ENCODE measurements at regions not wholly inside any gene's neighbourhood (a gene's known extent, or its start where the extent isn't known, plus 50 kb on each side); places are given as distances from the start of the nearest gene placed in this dataset.

DNA sequence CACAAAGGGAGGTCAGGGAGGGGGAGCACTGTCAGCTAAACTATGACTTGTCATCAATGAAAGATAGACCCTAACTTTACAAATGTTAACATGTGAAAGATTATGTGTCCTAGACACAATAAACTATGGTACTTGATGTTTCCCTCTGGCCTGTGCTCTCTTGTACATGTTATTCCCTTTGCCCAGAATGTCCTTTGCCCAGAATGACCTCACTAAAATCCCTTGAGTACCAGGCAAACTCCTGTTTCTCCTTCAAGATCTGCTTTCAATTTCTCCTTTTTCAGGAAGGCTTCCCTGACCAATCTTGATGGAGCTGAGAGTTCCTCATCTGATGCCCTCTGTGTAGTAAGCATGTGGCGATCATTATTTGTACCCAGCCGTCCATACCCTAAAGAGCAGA lies 143.1 kb downstream of the ZNF365 start:
- TF ChIP-seq CTCF (IDR thresholded peaks at IDR 0.05; ENCODE audit: insufficient read depth, low read length): no peak
- H3K4me3 ChIP-seq (ENCODE audit: low read depth, low read length): no peak overlapping the region
- DNase-seq (ENCODE audit: low read depth): no peak

- DNase-seq (ENCODE audit: low read depth): no peak
- no peak overlapping the region for H3K4me3 ChIP-seq (ENCODE audit: low read depth, low read length)
- TF ChIP-seq CTCF (IDR thresholded peaks at IDR 0.05; ENCODE audit: insufficient read depth, low read length): no peak
Observed at GRCh38 chr10:62527019-62527827, 153.1 kb downstream of the ZNF365 start.

GRCh38 chr10:62528441-62528840 lies 154.3 kb downstream of the ZNF365 start:
- no peak for TF ChIP-seq CTCF (IDR thresholded peaks at IDR 0.05; ENCODE audit: insufficient read depth, low read length)
- H3K4me3 ChIP-seq (ENCODE audit: low read depth, low read length): no peak overlapping the region
- DNase-seq (ENCODE audit: low read depth): no peak

DNA sequence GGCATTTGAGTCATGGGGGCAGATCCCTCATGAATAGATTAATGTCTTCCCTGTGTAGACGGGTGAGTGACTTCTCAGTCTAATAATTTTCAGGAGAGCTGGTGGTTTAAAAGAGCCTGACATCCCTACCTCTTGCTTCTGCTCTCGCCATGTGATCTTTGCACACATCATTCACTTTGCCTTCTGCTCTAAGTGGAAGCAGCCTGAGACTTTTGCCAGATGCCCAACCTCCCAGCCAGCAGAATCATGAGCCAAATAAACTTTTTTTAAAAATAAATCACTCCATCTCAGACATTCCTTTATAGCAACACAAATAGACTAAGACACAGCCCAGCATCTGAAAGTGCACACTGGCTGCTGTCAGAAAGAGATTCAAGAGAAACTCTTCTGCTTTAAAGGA lies 155.2 kb downstream of the ZNF365 start:
- TF ChIP-seq CTCF (IDR thresholded peaks at IDR 0.05; ENCODE audit: insufficient read depth, low read length): no peak
- no peak for DNase-seq (ENCODE audit: low read depth)
- H3K4me3 ChIP-seq (ENCODE audit: low read depth, low read length): no peak overlapping the region

DNA sequence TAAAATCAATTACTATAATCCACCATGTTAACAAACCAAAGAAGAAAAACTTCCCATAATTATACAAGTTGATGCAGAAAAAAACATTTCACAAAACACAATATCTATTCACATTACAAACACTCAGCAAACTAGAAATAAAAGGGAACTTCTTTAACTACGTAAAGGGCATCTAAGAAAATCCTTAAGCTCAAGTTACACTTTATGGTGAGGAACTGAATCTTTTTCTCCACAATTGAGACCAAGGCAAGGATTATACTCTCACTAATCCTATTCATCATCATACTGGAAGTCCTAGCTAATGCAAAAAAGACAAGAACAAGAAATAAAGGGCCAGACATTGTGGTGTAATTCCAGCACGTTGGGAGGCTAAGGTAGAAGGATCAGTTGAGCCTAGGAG lies 159.9 kb downstream of the ZNF365 start:
- DNase-seq (ENCODE audit: low read depth): no peak
- H3K4me3 ChIP-seq (ENCODE audit: low read depth, low read length): no peak overlapping the region
- no peak for TF ChIP-seq CTCF (IDR thresholded peaks at IDR 0.05; ENCODE audit: insufficient read depth, low read length)

- H3K4me3 ChIP-seq (ENCODE audit: low read depth, low read length): no peak overlapping the region
- no peak for TF ChIP-seq CTCF (IDR thresholded peaks at IDR 0.05; ENCODE audit: insufficient read depth, low read length)
- no peak for DNase-seq (ENCODE audit: low read depth)
Observed at GRCh38 chr10:62538606-62539005, 164.4 kb downstream of the ZNF365 start.

- no peak for TF ChIP-seq CTCF (IDR thresholded peaks at IDR 0.05; ENCODE audit: insufficient read depth, low read length)
- DNase-seq (ENCODE audit: low read depth): no peak
- no peak overlapping the region for H3K4me3 ChIP-seq (ENCODE audit: low read depth, low read length)
Observed at GRCh38 chr10:62540389-62540788, 166.2 kb downstream of the ZNF365 start.
